ENCODE measurements at regions not wholly inside any gene's neighbourhood (a gene's known extent, or its start where the extent isn't known, plus 50 kb on each side); places are given as distances from the start of the nearest gene placed in this dataset.

GRCh38 chr15:62771234-62771633 is 271.3 kb upstream of the TPM1 start:
- TF ChIP-seq FOXA2 (IDR thresholded peaks at IDR 0.05), result no peak
- no peak for TF ChIP-seq REST (IDR thresholded peaks at IDR 0.05)
- no peak for TF ChIP-seq RXRA (IDR thresholded peaks at IDR 0.05)
- no peaks in the 10 kb centered on the region for H3K36me3 ChIP-seq (ENCODE audit: control insufficient read depth in 4 of 4, insufficient read depth in 3 of 4, low read depth in 1 of 4, low read length in 3 of 4)
- WGBS, result 95% methylated on average over 2 of the region's 2 CpGs

GRCh38 chr15:62773369-62774165 is 269.0 kb upstream of the TPM1 start:
- no peak for TF ChIP-seq HNF4G (IDR thresholded peaks at IDR 0.05)
- no peak for TF ChIP-seq ATF3 (IDR thresholded peaks at IDR 0.05)
- no peak for DNase-seq (ENCODE audit: low spot score)
- H3K4me1 ChIP-seq (ENCODE audit: control insufficient read depth in 4 of 4, insufficient read depth in 4 of 4, low read length in 3 of 4), result no peaks in the 10 kb centered on the region
- H3K9ac ChIP-seq (ENCODE audit: low read depth in 1 of 2, low read length in 2 of 2), result no peak overlapping the region
- WGBS, result 88% methylated on average over 12 of the region's 12 CpGs
- H3K27me3 ChIP-seq (ENCODE audit: control insufficient read depth in 4 of 4, insufficient read depth in 4 of 4, low read length in 3 of 4), result no peaks in the 10 kb centered on the region
- no peak overlapping the region for H3K27ac ChIP-seq (ENCODE audit: low read depth in 1 of 2, low read length in 2 of 2)
- H3K36me3 ChIP-seq (ENCODE audit: control insufficient read depth in 4 of 4, insufficient read depth in 3 of 4, low read depth in 1 of 4, low read length in 3 of 4), result no peaks in the 10 kb centered on the region
- no peaks in the 10 kb centered on the region for H3K9me3 ChIP-seq (ENCODE audit: control insufficient read depth in 4 of 4, low read length in 3 of 4)
- no peak overlapping the region for H3K4me3 ChIP-seq (ENCODE audit: low read depth in 1 of 3, low read length in 3 of 3)

More at GRCh38 chr15:62771234-62771633, 271.3 kb upstream of the TPM1 start:
- Histone ChIP-seq H3K4me1 (ENCODE audit: control insufficient read depth in 4 of 4, insufficient read depth in 4 of 4, low read length in 3 of 4) (no peaks in the 10 kb centered on the region), H3K4me3 (ENCODE audit: low read depth in 1 of 3, low read length in 3 of 3) (no peak overlapping the region), H3K9me3 (ENCODE audit: control insufficient read depth in 4 of 4, low read length in 3 of 4) (no peaks in the 10 kb centered on the region), H3K27me3 (ENCODE audit: control insufficient read depth in 4 of 4, insufficient read depth in 4 of 4, low read length in 3 of 4) (no peaks in the 10 kb centered on the region), H3K9ac (ENCODE audit: low read depth in 1 of 2, low read length in 2 of 2) (no peak overlapping the region), H3K27ac (ENCODE audit: low read depth in 1 of 2, low read length in 2 of 2) (no peak overlapping the region)
- no peak for DNase-seq (ENCODE audit: low spot score)

GRCh38 chr15:62775932-62776331 is 266.6 kb upstream of the TPM1 start:
- Histone ChIP-seq H3K36me3 (ENCODE audit: control insufficient read depth in 4 of 4, insufficient read depth in 3 of 4, low read depth in 1 of 4, low read length in 3 of 4) (no peaks in the 10 kb centered on the region), H3K4me3 (ENCODE audit: low read depth in 1 of 3, low read length in 3 of 3) (no peak overlapping the region), H3K4me1 (ENCODE audit: control insufficient read depth in 4 of 4, insufficient read depth in 4 of 4, low read length in 3 of 4) (no peaks in the 10 kb centered on the region), H3K27ac (ENCODE audit: low read depth in 1 of 2, low read length in 2 of 2) (no peak overlapping the region), H3K9ac (ENCODE audit: low read depth in 1 of 2, low read length in 2 of 2) (no peak overlapping the region), H3K27me3 (ENCODE audit: control insufficient read depth in 4 of 4, insufficient read depth in 4 of 4, low read length in 3 of 4) (no peaks in the 10 kb centered on the region), H3K9me3 (ENCODE audit: control insufficient read depth in 4 of 4, low read length in 3 of 4) (no peaks in the 10 kb centered on the region)
- 86% methylated on average over 1 of the region's 1 CpG for WGBS
- DNase-seq (ENCODE audit: low spot score), result no peak
- TF ChIP-seq ZBTB33 (IDR thresholded peaks at IDR 0.05), result no peak
- no peak for TF ChIP-seq YY1 (IDR thresholded peaks at IDR 0.05)
- TF ChIP-seq ATF3 (IDR thresholded peaks at IDR 0.05), result no peak
- no peak for TF ChIP-seq JUND (IDR thresholded peaks at IDR 0.05)
- TF ChIP-seq RXRA (IDR thresholded peaks at IDR 0.05), result no peak
- TF ChIP-seq CTCF (IDR thresholded peaks at IDR 0.05; ENCODE audit: low read depth, low read length, missing input control), result no peak
- TF ChIP-seq HNF4A (conservative IDR thresholded peaks at IDR 0.05), result no peak
- no peak for TF ChIP-seq EGR1 (IDR thresholded peaks at IDR 0.05; ENCODE audit: low read depth in 2 of 2)
- no peak for TF ChIP-seq MAX (IDR thresholded peaks at IDR 0.05)
- TF ChIP-seq REST (IDR thresholded peaks at IDR 0.05), result no peak
- TF ChIP-seq GABPA (IDR thresholded peaks at IDR 0.05 in 1 of 2, conservative IDR thresholded peaks at IDR 0.05 in 1 of 2), result no peak
- no peak for TF ChIP-seq HNF4G (IDR thresholded peaks at IDR 0.05)
- no peak for TF ChIP-seq NR2F2 (IDR thresholded peaks at IDR 0.05)

Measured in liver (tissue), 8 donors.